ENCODE measurements at regions not wholly inside any gene's neighbourhood (a gene's known extent, or its start where the extent isn't known, plus 50 kb on each side); places are given as distances from the start of the nearest gene placed in this dataset.

DNA sequence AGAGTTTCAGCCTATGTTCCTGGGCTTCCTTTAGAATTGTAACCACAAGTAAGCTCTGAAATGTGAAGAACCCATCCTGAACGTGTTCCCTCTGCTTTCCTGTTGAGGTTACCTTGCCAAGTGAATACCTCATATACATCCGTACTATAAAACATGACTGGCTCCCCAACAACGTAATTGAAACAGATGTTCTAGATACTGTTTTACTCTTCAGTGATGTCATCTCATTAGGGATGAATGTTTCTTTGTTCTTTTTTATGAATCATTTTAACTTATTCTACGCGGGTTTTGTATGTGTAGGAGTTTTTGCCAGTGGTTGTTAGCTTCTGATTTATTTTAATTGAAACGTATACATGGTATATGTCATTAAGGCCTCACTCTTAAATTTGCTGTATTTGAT, 166.8 kb downstream of the SAMD5 start:
- TF ChIP-seq POLR2AphosphoS5 (IDR thresholded peaks at IDR 0.05; ENCODE audit: low read depth, low read length) (no peak), TAF1 (IDR thresholded peaks at IDR 0.05; ENCODE audit: borderline replicate concordance, low read depth, low read length) (no peak), POLR2A (IDR thresholded peaks at IDR 0.05; ENCODE audit: low read depth, low read length) (no peak)
